Neural cell (in vitro differentiated cells): ENCODE measurements at regions not wholly inside any gene's neighbourhood (a gene's known extent, or its start where the extent isn't known, plus 50 kb on each side); places are given as distances from the start of the nearest gene placed in this dataset.

Experiments
- H2AFZ ChIP-seq: fragments of 200-600, 300-800 bp; sonication (generic), shearing (Covaris generic); 2 replicates; pipeline ENCODE4 v1.6.0; 2014; ENCODE audit warnings: low read depth, mild to moderate bottlenecking, antibody characterized with exemption, low read length, moderate library complexity
- H3F3A ChIP-seq: fragments of 200-600 bp; shearing (Covaris generic); 2 replicates; pipeline ENCODE4 v1.6.1; 2016; ENCODE audit warnings: mild to moderate bottlenecking, moderate library complexity, mixed read lengths, antibody characterized with exemption, low read length; ENCODE audit not compliant: insufficient read depth, poor library complexity, severe bottlenecking
- H3K27ac ChIP-seq: fragments of 200-600, 300-800 bp; sonication (generic), shearing (Covaris generic); 2 replicates; pipeline ENCODE4 v1.5.1; 2014; ENCODE audit warnings: mild to moderate bottlenecking, low read length, moderate library complexity
- H3K27me3 ChIP-seq: fragments of 300-800, 200-600 bp; sonication (generic), shearing (Covaris generic); 2 replicates; pipeline ENCODE4 v1.6.0; 2014; ENCODE audit warnings: mild to moderate bottlenecking, low read depth, low read length, moderate library complexity; ENCODE audit not compliant: insufficient read depth
- H3K36me3 ChIP-seq: fragments of 300-800, 200-600 bp; sonication (generic), shearing (Covaris generic); 2 replicates; pipeline ENCODE4 v1.5.1; 2014; ENCODE audit warnings: mild to moderate bottlenecking, antibody characterized with exemption, low read length, moderate library complexity; ENCODE audit not compliant: insufficient read depth
- H3K4me2 ChIP-seq: fragments of 300-800, 200-600 bp; sonication (generic), shearing (Covaris generic); 2 replicates; pipeline ENCODE4 v1.6.0; 2014; ENCODE audit warnings: mild to moderate bottlenecking, low read length
- H3K4me3 ChIP-seq: fragments of 300-800, 200-600 bp; sonication (generic), shearing (Covaris generic); 2 replicates; pipeline ENCODE4 v1.5.1; 2014; ENCODE audit warnings: mild to moderate bottlenecking, low read length, moderate library complexity
- H3K79me2 ChIP-seq: fragments of 200-600 bp; shearing (Covaris generic); replicated peaks from 2 replicates; pipeline ENCODE4 v1.6.0; 2014; ENCODE audit warnings: mild to moderate bottlenecking, low read length, moderate library complexity; ENCODE audit not compliant: insufficient read depth
- H3K9ac ChIP-seq: fragments of 300-800, 200-600 bp; sonication (generic), shearing (Covaris generic); 2 replicates; pipeline ENCODE4 v1.6.1; 2016; ENCODE audit warnings: mild to moderate bottlenecking, low read length, mixed read lengths
- H3K9me2 ChIP-seq: fragments of 200-600 bp; shearing (Covaris generic); 2 replicates; pipeline ENCODE4 v1.6.1; 2016; ENCODE audit warnings: mild to moderate bottlenecking, low read length, mixed read lengths; ENCODE audit not compliant: insufficient read depth
- H3K9me3 ChIP-seq: fragments of 200-600, 300-800 bp; sonication (generic), shearing (Covaris generic); 2 replicates; pipeline ENCODE4 v1.6.1; 2016; ENCODE audit warnings: mild to moderate bottlenecking, mixed run types, low read length, moderate library complexity, mixed read lengths
- H4K20me1 ChIP-seq: fragments of 200-600 bp; shearing (Covaris generic); 2 replicates; pipeline ENCODE4 v1.6.1; 2016; ENCODE audit warnings: mild to moderate bottlenecking, mixed run types; ENCODE audit not compliant: insufficient read depth
- CTCF ChIP-seq: fragments of 450-650 bp; IDR thresholded peaks from 2 replicates; pipeline ENCODE4 v1.5.1; 2014; ENCODE audit warnings: antibody characterized with exemption, mild to moderate bottlenecking, moderate library complexity; ENCODE audit not compliant: poor library complexity, severe bottlenecking
- EP300 ChIP-seq: fragments of 450-650 bp; conservative IDR thresholded peaks from 2 replicates; pipeline ENCODE4 v1.6.1; 2014; ENCODE audit warnings: antibody characterized with exemption, mild to moderate bottlenecking, moderate library complexity; ENCODE audit not compliant: poor library complexity, severe bottlenecking
- EZH2 ChIP-seq: fragments of 200-600, 300-800 bp; shearing (Covaris generic), sonication (generic); IDR thresholded peaks from 2 replicates; pipeline ENCODE4 v1.6.1; 2014; ENCODE audit warnings: antibody characterized with exemption, low read length, borderline replicate concordance, mild to moderate bottlenecking; ENCODE audit not compliant: insufficient read depth, poor library complexity, severe bottlenecking
- POLR2AphosphoS5 ChIP-seq: IDR thresholded peaks from 2 replicates; pipeline ENCODE4 v1.6.1; 2012
- REST ChIP-seq: IDR thresholded peaks from 2 replicates; pipeline ENCODE4 v1.6.1; 2012; ENCODE audit warnings: borderline replicate concordance
- SMC3 ChIP-seq: fragments of 450-650 bp; conservative IDR thresholded peaks from 2 replicates; pipeline ENCODE4 v1.6.1; 2014; ENCODE audit warnings: antibody characterized with exemption, mild to moderate bottlenecking, moderate library complexity; ENCODE audit not compliant: poor library complexity
- TAF1 ChIP-seq: IDR thresholded peaks from 2 replicates; pipeline ENCODE4 v1.6.1; 2012; ENCODE audit warnings: low read depth

GRCh38 chr14:80428671-80429070, 217.4 kb upstream of the DIO2 start:
- Histone ChIP-seq H3K9ac (no peak overlapping the region), H3F3A (no peaks in the 10 kb centered on the region), H3K9me2 (no peaks in the 10 kb centered on the region), H3K79me2 (no peaks in the 10 kb centered on the region), H3K27me3 (no peaks in the 10 kb centered on the region), H3K27ac (no peak overlapping the region), H2AFZ (no peak overlapping the region), H4K20me1 (no peaks in the 10 kb centered on the region), H3K36me3 (no peaks in the 10 kb centered on the region), H3K9me3 (no peaks in the 10 kb centered on the region), H3K4me2 (no peak overlapping the region), H3K4me3 (no peak overlapping the region)
- TF ChIP-seq REST (no peak), EZH2 (no peak), POLR2AphosphoS5 (no peak), EP300 (no peak), SMC3 (no peak), CTCF (no peak), TAF1 (no peak)

GRCh38 chr14:80428171-80428570, 216.9 kb upstream of the DIO2 start:
- Histone ChIP-seq H3K4me2 (no peak overlapping the region), H3K9ac (no peak overlapping the region), H3K9me2 (no peaks in the 10 kb centered on the region), H2AFZ (no peak overlapping the region), H3F3A (no peaks in the 10 kb centered on the region), H3K4me3 (no peak overlapping the region), H4K20me1 (no peaks in the 10 kb centered on the region), H3K27ac (no peak overlapping the region), H3K9me3 (no peaks in the 10 kb centered on the region), H3K36me3 (no peaks in the 10 kb centered on the region), H3K27me3 (no peaks in the 10 kb centered on the region), H3K79me2 (no peaks in the 10 kb centered on the region)
- TF ChIP-seq TAF1 (no peak), SMC3 (no peak), EP300 (no peak), CTCF (no peak), POLR2AphosphoS5 (no peak), EZH2 (no peak)
